Peyer's patch (tissue), 4 donors: ENCODE measurements at regions not wholly inside any gene's neighbourhood (a gene's known extent, or its start where the extent isn't known, plus 50 kb on each side); places are given as distances from the start of the nearest gene placed in this dataset.

ENCODE experiments used
- CTCF ChIP-seq, 6 experiments: fragments of 450-650 bp in 4 of 6; fragments of 200-600 bp in 2 of 6; sonication (generic) in 1 of 6; IDR thresholded peaks; one replicate each; pipeline ENCODE4 v1.5.1; 2017 to 2019; ENCODE audit warnings: antibody characterized with exemption in 6 of 6, mild to moderate bottlenecking in 3 of 6, moderate library complexity in 1 of 6
- POLR2A ChIP-seq, 2 donors: fragments of 450-650 bp; IDR thresholded peaks; one replicate each; pipeline ENCODE4 v1.5.1; 2017; ENCODE audit warnings: antibody characterized with exemption in 2 of 2, mild to moderate bottlenecking in 2 of 2, moderate library complexity in 2 of 2

GRCh38 chr19:29085206-29085605 lies 127.7 kb downstream of the UQCRFS1 start:
- TF ChIP-seq POLR2A (IDR thresholded peaks at IDR 0.05) (no peak), CTCF (IDR thresholded peaks at IDR 0.05) (no peak)
